Skeletal muscle tissue (tissue), 3 donors: ENCODE measurements at regions not wholly inside any gene's neighbourhood (a gene's known extent, or its start where the extent isn't known, plus 50 kb on each side); places are given as distances from the start of the nearest gene placed in this dataset.
"Not testable (repeated sequence)": the region's sequence is repeated elsewhere in the genome, so short reads cannot be mapped to it uniquely, and the experiment has no call there.

Experiments
- H3K27ac ChIP-seq: one replicate; pipeline ENCODE4 v1.7.0; 2013; ENCODE audit warnings: mild to moderate bottlenecking, low read depth, low read length, inconsistent platforms
- H3K27me3 ChIP-seq, 3 donors: one replicate each; pipeline ENCODE4 v1.7.0; 2013; ENCODE audit warnings: low read length in 3 of 3; ENCODE audit not compliant: control insufficient read depth in 3 of 3, insufficient read depth in 3 of 3
- H3K36me3 ChIP-seq, 3 donors: one replicate each; pipeline ENCODE4 v1.7.0; 2013; ENCODE audit warnings: low read length in 3 of 3; ENCODE audit not compliant: control insufficient read depth in 3 of 3, insufficient read depth in 3 of 3
- H3K4me1 ChIP-seq, 3 donors: one replicate each; pipeline ENCODE4 v1.7.0; 2013; ENCODE audit warnings: low read length in 3 of 3, mild to moderate bottlenecking in 3 of 3; ENCODE audit not compliant: control insufficient read depth in 3 of 3, insufficient read depth in 3 of 3
- H3K4me3 ChIP-seq, 3 donors: one replicate each; pipeline ENCODE4 v1.7.0; 2013; ENCODE audit warnings: low read length in 3 of 3
- H3K9ac ChIP-seq, 3 donors: one replicate each; pipeline ENCODE4 v1.7.0; 2013; ENCODE audit warnings: low read length in 3 of 3, mild to moderate bottlenecking in 3 of 3, moderate library complexity in 2 of 3, low read depth in 1 of 3
- H3K9me3 ChIP-seq, 3 donors: one replicate each; pipeline ENCODE4 v1.7.0; 2013; ENCODE audit warnings: low read length in 3 of 3; ENCODE audit not compliant: control insufficient read depth in 3 of 3
- donor health status: Osteomylitis.

GRCh38 chr2:2586931-2587330 lies 255.9 kb upstream of the MYT1L start:
- H3K9ac ChIP-seq: no peak overlapping the region
- peaks cover 0 to 4% (median 0%) of the 10 kb centered on the region in 3 donors for H3K4me1 ChIP-seq
- peaks cover 0 to 3% (median 0%) of the 10 kb centered on the region in 3 donors for H3K27me3 ChIP-seq
- H3K4me3 ChIP-seq: no peak overlapping the region
- no peaks in the 10 kb centered on the region for H3K36me3 ChIP-seq
- H3K27ac ChIP-seq: no peak overlapping the region
- H3K9me3 ChIP-seq: no peaks in the 10 kb centered on the region

GRCh38 chr2:2586068-2586776 lies 255.1 kb upstream of the MYT1L start:
- Histone ChIP-seq H3K9ac (no peak overlapping the region), H3K4me3 (no peak overlapping the region), H3K27me3 (peaks cover 0 to 3% (median 0%) of the 10 kb centered on the region in 3 donors), H3K9me3 (no peaks in the 10 kb centered on the region), H3K36me3 (no peaks in the 10 kb centered on the region), H3K27ac (no peak overlapping the region), H3K4me1 (peaks cover 0 to 4% (median 0%) of the 10 kb centered on the region in 3 donors)

- Histone ChIP-seq H3K9ac (no peak overlapping the region), H3K27me3 (peaks cover 0 to 17% (median 4%) of the 10 kb centered on the region in 3 donors), H3K4me1 (no peaks in the 10 kb centered on the region), H3K36me3 (no peaks in the 10 kb centered on the region), H3K9me3 (no peaks in the 10 kb centered on the region), H3K27ac (no peak overlapping the region), H3K4me3 (no peak overlapping the region)
These were observed 252.0 kb upstream of the MYT1L start for GRCh38 chr2:2582998-2583545.

GRCh38 chr2:2581331-2582159 lies 250.5 kb upstream of the MYT1L start:
- Histone ChIP-seq H3K4me3 (no peak overlapping the region), H3K27ac (no peak overlapping the region), H3K9me3 (no peaks in the 10 kb centered on the region), H3K9ac (no peak overlapping the region), H3K4me1 (peaks cover 0 to 6% (median 0%) of the 10 kb centered on the region in 3 donors), H3K36me3 (no peaks in the 10 kb centered on the region), H3K27me3 (peaks cover 0 to 17% (median 4%) of the 10 kb centered on the region in 3 donors)

GRCh38 chr2:2580841-2581240 lies 249.8 kb upstream of the MYT1L start:
- not testable (repeated sequence) for H3K27ac ChIP-seq, H3K9ac ChIP-seq, H3K4me3 ChIP-seq, H3K36me3 ChIP-seq, H3K4me1 ChIP-seq, H3K9me3 ChIP-seq
- H3K27me3 ChIP-seq: peaks cover 0 to 17% (median 4%) of the 10 kb centered on the region in 3 donors

- no peak overlapping the region for H3K4me3 ChIP-seq
- no peaks in the 10 kb centered on the region for H3K36me3 ChIP-seq
- no peak overlapping the region for H3K27ac ChIP-seq
- H3K27me3 ChIP-seq: peaks cover 0 to 17% (median 4%) of the 10 kb centered on the region in 3 donors
- peaks cover 0 to 6% (median 0%) of the 10 kb centered on the region in 3 donors for H3K4me1 ChIP-seq
- H3K9ac ChIP-seq: no peak overlapping the region
- no peaks in the 10 kb centered on the region for H3K9me3 ChIP-seq
These were observed 249.3 kb upstream of the MYT1L start for GRCh38 chr2:2580341-2580740.

- no peaks in the 10 kb centered on the region for H3K9me3 ChIP-seq
- peaks cover 0 to 6% (median 0%) of the 10 kb centered on the region in 3 donors for H3K4me1 ChIP-seq
- no peak overlapping the region for H3K4me3 ChIP-seq
- H3K27me3 ChIP-seq: peaks cover 0 to 17% (median 4%) of the 10 kb centered on the region in 3 donors
- no peak overlapping the region for H3K9ac ChIP-seq
- H3K36me3 ChIP-seq: no peaks in the 10 kb centered on the region
- H3K27ac ChIP-seq: no peak overlapping the region
These were observed 248.7 kb upstream of the MYT1L start for GRCh38 chr2:2579814-2580213.

- Histone ChIP-seq H3K4me3 (peak overlapping the region in 2 of 3 donors; percentile 33 to 37), H3K9me3 (no peaks in the 10 kb centered on the region), H3K36me3 (no peaks in the 10 kb centered on the region), H3K9ac (peak overlapping the region in 1 of 3 donors; percentile 66), H3K4me1 (peaks cover 0 to 6% (median 0%) of the 10 kb centered on the region in 3 donors), H3K27ac (no peak overlapping the region), H3K27me3 (peaks cover 0 to 14% (median 7%) of the 10 kb centered on the region in 3 donors)
These were observed 246.3 kb upstream of the MYT1L start for GRCh38 chr2:2577407-2577831.

GRCh38 chr2:2575870-2576386 lies 244.9 kb upstream of the MYT1L start:
- H3K36me3 ChIP-seq: no peaks in the 10 kb centered on the region
- no peak overlapping the region for H3K4me3 ChIP-seq
- H3K27me3 ChIP-seq: peaks cover 0 to 13% (median 7%) of the 10 kb centered on the region in 3 donors
- H3K4me1 ChIP-seq: peaks cover 0 to 6% (median 0%) of the 10 kb centered on the region in 3 donors
- no peaks in the 10 kb centered on the region for H3K9me3 ChIP-seq
- no peak overlapping the region for H3K9ac ChIP-seq
- no peak overlapping the region for H3K27ac ChIP-seq
